Mesenchymal stem cell (in vitro differentiated cells and primary cell): ENCODE measurements at regions not wholly inside any gene's neighbourhood (a gene's known extent, or its start where the extent isn't known, plus 50 kb on each side); places are given as distances from the start of the nearest gene placed in this dataset.
"Not testable (repeated sequence)": the region's sequence is repeated elsewhere in the genome, so short reads cannot be mapped to it uniquely, and the experiment has no call there.

Experiments
- DNase-seq: peaks from one replicate; pipeline ENCODE4 v3.0.0-alpha.2; 2013
- H2AFZ ChIP-seq: one replicate; pipeline ENCODE4 v1.6.1; 2013; ENCODE audit warnings: low read depth, mild to moderate bottlenecking, control low read depth, inconsistent platforms, low read length, moderate library complexity
- H2AK5ac ChIP-seq: 2 replicates; pipeline ENCODE4 v1.6.1; 2013; ENCODE audit warnings: low read length, moderate library complexity, mild to moderate bottlenecking, inconsistent platforms; ENCODE audit not compliant: severe bottlenecking
- H2BK120ac ChIP-seq: one replicate; pipeline ENCODE4 v1.6.1; 2013; ENCODE audit warnings: low read depth, mild to moderate bottlenecking, inconsistent platforms, low read length, moderate library complexity
- H2BK12ac ChIP-seq, 2 experiments: one replicate each; pipeline ENCODE4 v1.6.1; 2013; ENCODE audit warnings: inconsistent platforms in 2 of 2, low read length in 2 of 2, mild to moderate bottlenecking in 2 of 2, moderate library complexity in 2 of 2, control low read depth in 1 of 2
- H2BK15ac ChIP-seq: one replicate; pipeline ENCODE4 v1.6.1; 2013; ENCODE audit warnings: mild to moderate bottlenecking, low read depth, inconsistent platforms; ENCODE audit not compliant: poor library complexity, severe bottlenecking
- H2BK5ac ChIP-seq: 2 replicates; pipeline ENCODE4 v1.6.1; 2013; ENCODE audit warnings: low read depth, mild to moderate bottlenecking, low read length, control low read depth, inconsistent platforms; ENCODE audit not compliant: poor library complexity, severe bottlenecking
- H3K14ac ChIP-seq, 2 experiments: one replicate each; pipeline ENCODE4 v1.6.1; 2013; ENCODE audit warnings: inconsistent platforms in 2 of 2, low read length in 2 of 2, control low read depth in 1 of 2, mild to moderate bottlenecking in 1 of 2, moderate library complexity in 1 of 2
- H3K18ac ChIP-seq, 2 experiments: one replicate each; pipeline ENCODE4 v1.6.1; 2013; ENCODE audit warnings: inconsistent platforms in 2 of 2, low read length in 2 of 2, control low read depth in 1 of 2, low read depth in 1 of 2, mild to moderate bottlenecking in 1 of 2
- H3K23ac ChIP-seq, 2 experiments: one replicate each; pipeline ENCODE4 v1.6.1; 2013; ENCODE audit warnings: inconsistent platforms in 2 of 2, low read length in 2 of 2, mild to moderate bottlenecking in 2 of 2, moderate library complexity in 2 of 2, control low read depth in 1 of 2
- H3K27ac ChIP-seq: 2 replicates; pipeline ENCODE4 v1.5.1; 2013; ENCODE audit warnings: mild to moderate bottlenecking, moderate library complexity, low read length, control low read depth, inconsistent platforms; ENCODE audit not compliant: poor library complexity, severe bottlenecking
- H3K27me3 ChIP-seq, 2 experiments: 2 replicates each; pipeline versions ENCODE4 v1.6.1 to v1.7.0; 2013; ENCODE audit warnings: low read length in 2 of 2, mild to moderate bottlenecking in 2 of 2, moderate library complexity in 2 of 2, control low read depth in 1 of 2, inconsistent platforms in 1 of 2; ENCODE audit not compliant: control insufficient read depth in 1 of 2, insufficient read depth in 1 of 2
- H3K36me3 ChIP-seq, 2 experiments: 2 replicates each; pipeline versions ENCODE4 v1.6.1 to v1.7.0; 2013; ENCODE audit warnings: low read length in 2 of 2, control low read depth in 1 of 2, inconsistent platforms in 1 of 2, low read depth in 1 of 2, mild to moderate bottlenecking in 1 of 2; ENCODE audit not compliant: insufficient read depth in 2 of 2, control insufficient read depth in 1 of 2
- H3K4ac ChIP-seq, 2 experiments: one replicate each; pipeline ENCODE4 v1.6.1; 2013; ENCODE audit warnings: inconsistent platforms in 2 of 2, low read length in 2 of 2, mild to moderate bottlenecking in 2 of 2, moderate library complexity in 2 of 2, control low read depth in 1 of 2, low read depth in 1 of 2
- H3K4me1 ChIP-seq: 2 replicates; pipeline ENCODE4 v1.6.1; 2013; ENCODE audit warnings: low read depth, low read length, control low read depth; ENCODE audit not compliant: control insufficient read depth, insufficient read depth
- H3K4me2 ChIP-seq: 2 replicates; pipeline ENCODE4 v1.6.1; 2013; ENCODE audit warnings: low read length, mild to moderate bottlenecking, inconsistent platforms; ENCODE audit not compliant: poor library complexity, severe bottlenecking
- H3K4me3 ChIP-seq, 2 experiments: 2 replicates each; pipeline versions ENCODE4 v1.5.1 to v1.7.0; 2013; ENCODE audit warnings: low read length in 2 of 2, mild to moderate bottlenecking in 2 of 2, control low read depth in 1 of 2, low read depth in 1 of 2; ENCODE audit not compliant: insufficient read depth in 1 of 2
- H3K79me1 ChIP-seq: replicated peaks from 2 replicates; pipeline ENCODE4 v1.6.1; 2013; ENCODE audit warnings: mild to moderate bottlenecking, control low read depth, low read length, inconsistent platforms; ENCODE audit not compliant: poor library complexity, severe bottlenecking
- H3K9ac ChIP-seq: 2 replicates; pipeline ENCODE4 v1.7.0; 2013; ENCODE audit warnings: mild to moderate bottlenecking, low read length, moderate library complexity
- H3K9me3 ChIP-seq: 2 replicates; pipeline ENCODE4 v1.7.0; 2013; ENCODE audit warnings: mild to moderate bottlenecking, low read length; ENCODE audit not compliant: control insufficient read depth
- H4K8ac ChIP-seq: one replicate; pipeline ENCODE4 v1.6.1; 2013; ENCODE audit warnings: inconsistent platforms, mild to moderate bottlenecking, low read length, moderate library complexity
- H4K91ac ChIP-seq: one replicate; pipeline ENCODE4 v1.6.1; 2013; ENCODE audit warnings: mild to moderate bottlenecking, low read length, inconsistent platforms
- WGBS: methylation state at CpG from one replicate; pipeline ENCODE4 v1.1.7; 2013; ENCODE audit warnings: mixed read lengths; 5-methylcytosine and 5-hydroxymethylcytosine counted together

DNA sequence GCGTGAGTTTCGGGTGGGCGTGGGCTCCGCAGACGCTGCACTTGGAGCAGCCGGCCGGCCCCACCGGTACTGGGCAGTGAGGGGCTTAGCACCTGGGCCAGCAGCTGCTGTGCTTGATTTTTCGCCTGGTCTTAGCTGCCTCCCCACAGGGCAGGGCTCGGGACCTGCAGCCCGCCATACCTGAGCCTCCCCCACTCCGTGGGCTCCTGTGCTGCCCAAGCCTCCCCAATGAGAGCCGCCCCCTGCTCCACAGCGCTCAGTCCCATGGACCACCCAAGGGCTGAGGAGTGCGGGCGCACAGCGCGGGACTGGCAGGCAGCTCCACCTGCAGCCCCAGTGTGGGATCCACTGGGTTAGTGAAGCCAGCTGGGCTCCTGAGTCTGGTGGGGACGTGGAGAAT is 546.7 kb upstream of the ROBO1 start:
- H3K14ac ChIP-seq, H3K4me3 ChIP-seq, H3K27ac ChIP-seq, H2AFZ ChIP-seq, H2BK5ac ChIP-seq, DNase-seq, H3K4me1 ChIP-seq, H3K23ac ChIP-seq, H3K27me3 ChIP-seq, H4K8ac ChIP-seq, H2BK15ac ChIP-seq, H3K36me3 ChIP-seq, H3K9ac ChIP-seq, H3K79me1 ChIP-seq, H3K4me2 ChIP-seq, H3K4ac ChIP-seq, H2BK12ac ChIP-seq, H4K91ac ChIP-seq, H2BK120ac ChIP-seq, H3K18ac ChIP-seq, H2AK5ac ChIP-seq: not testable (repeated sequence)
- peaks cover 22% of the 10 kb centered on the region for H3K9me3 ChIP-seq
- 96% methylated on average over 18 of the region's 19 CpGs for whole genome bisulfite sequencing

DNA sequence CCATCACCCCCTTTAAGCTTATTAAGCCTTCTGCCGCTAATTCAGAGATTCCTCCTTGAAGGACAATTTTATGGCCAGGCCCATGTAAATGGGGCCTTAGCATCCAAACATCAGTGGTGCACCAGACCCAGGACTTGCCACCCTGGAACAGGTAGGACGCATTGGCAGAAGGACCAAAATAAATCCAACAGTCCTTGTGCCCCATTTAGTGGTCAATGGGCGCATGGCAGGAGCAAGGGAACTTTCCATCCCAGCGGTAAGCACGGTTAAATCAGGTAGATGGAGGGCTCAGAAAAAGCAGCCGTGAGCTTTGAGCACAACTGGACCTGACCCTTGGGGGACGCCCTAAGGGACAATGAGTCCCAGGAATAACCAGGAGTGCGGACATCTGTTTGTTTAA is 540.8 kb upstream of the ROBO1 start:
- no peaks in the 10 kb centered on the region for H3K4me1 ChIP-seq
- H3K27me3 ChIP-seq = no peaks in the 10 kb centered on the region

DNA sequence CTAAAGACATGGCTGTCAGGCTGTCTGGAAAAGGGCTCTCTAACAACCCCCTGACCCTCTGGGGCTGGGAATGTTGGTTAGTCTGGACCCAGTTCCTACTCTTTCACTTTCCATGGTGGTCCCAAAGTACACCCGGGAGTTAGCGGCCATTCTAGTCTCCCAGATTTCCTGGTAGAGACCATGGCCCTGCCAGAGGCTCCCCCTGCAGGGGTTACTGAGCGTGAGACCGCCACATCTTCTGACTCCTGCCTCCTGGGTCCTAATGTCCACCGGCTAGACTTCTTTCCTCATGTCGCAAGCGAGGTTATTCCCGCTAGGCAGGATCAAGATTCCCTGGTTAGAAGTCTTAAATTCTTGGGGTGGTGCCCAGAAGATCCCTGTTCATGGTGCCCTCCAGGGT is 540.0 kb upstream of the ROBO1 start:
- Histone ChIP-seq H3K4me1 (no peaks in the 10 kb centered on the region), H3K27ac (no peak overlapping the region), H4K8ac (no peak overlapping the region), H3K23ac (no peak overlapping the region), H2BK12ac (no peak overlapping the region), H3K4me3 (no peak overlapping the region), H2BK5ac (no peak overlapping the region), H3K4ac (no peak overlapping the region), H2BK15ac (no peak overlapping the region), H3K9ac (no peak overlapping the region), H2AFZ (no peak overlapping the region), H3K79me1 (no peaks in the 10 kb centered on the region), H3K36me3 (no peaks in the 10 kb centered on the region), H4K91ac (no peak overlapping the region), H3K9me3 (peaks cover 10% of the 10 kb centered on the region), H3K27me3 (no peaks in the 10 kb centered on the region), H3K4me2 (no peak overlapping the region), H2BK120ac (no peak overlapping the region), H3K14ac (no peak overlapping the region), H2AK5ac (no peak overlapping the region), H3K18ac (no peak overlapping the region)
- no peak for DNase-seq
- WGBS = 82% methylated on average over 8 of the region's 8 CpGs

More for the DNA sequence above, 540.8 kb upstream of the ROBO1 start:
- WGBS = 55% methylated on average over 8 of the region's 8 CpGs
- no peak overlapping the region for H2BK15ac ChIP-seq
- H3K4ac ChIP-seq = no peak overlapping the region
- H4K8ac ChIP-seq = peak overlapping the region; percentile 23
- no peak overlapping the region for H3K23ac ChIP-seq
- no peak overlapping the region for H2AFZ ChIP-seq
- no peak overlapping the region for H2BK5ac ChIP-seq
- H2BK120ac ChIP-seq = no peak overlapping the region
- no peak for DNase-seq
- H3K4me3 ChIP-seq = no peak overlapping the region
- no peak overlapping the region for H3K18ac ChIP-seq
- no peaks in the 10 kb centered on the region for H3K36me3 ChIP-seq
- H3K79me1 ChIP-seq = no peaks in the 10 kb centered on the region
- H3K14ac ChIP-seq = no peak overlapping the region
- no peak overlapping the region for H2BK12ac ChIP-seq
- no peak overlapping the region for H3K27ac ChIP-seq
- H3K9me3 ChIP-seq = peaks cover 16% of the 10 kb centered on the region
- H3K4me2 ChIP-seq = no peak overlapping the region
- H4K91ac ChIP-seq = no peak overlapping the region
- H2AK5ac ChIP-seq = no peak overlapping the region
- no peak overlapping the region for H3K9ac ChIP-seq

DNA sequence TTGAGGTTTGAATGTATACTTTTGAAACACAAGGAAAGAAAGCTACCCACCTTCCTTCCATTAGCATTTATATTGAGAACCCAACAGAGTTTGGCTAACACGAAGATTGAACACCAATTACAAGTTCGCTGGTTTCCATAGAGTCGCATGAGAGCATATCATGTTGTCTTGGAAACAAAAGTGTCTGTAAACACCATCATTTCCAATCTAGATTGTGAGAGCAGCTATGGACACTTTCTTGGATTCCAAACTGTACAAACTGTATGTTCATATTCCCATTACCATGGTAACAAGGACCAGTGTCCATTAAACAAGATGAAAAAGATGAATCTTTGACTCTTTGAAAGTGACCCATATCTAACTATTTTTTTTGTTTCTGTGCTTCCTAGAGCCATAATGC is 529.9 kb upstream of the ROBO1 start:
- Histone ChIP-seq H3K4ac (no peak overlapping the region), H3K27ac (no peak overlapping the region), H2BK12ac (no peak overlapping the region), H2AFZ (no peak overlapping the region), H4K91ac (no peak overlapping the region), H3K18ac (no peak overlapping the region), H3K23ac (no peak overlapping the region), H3K4me1 (no peaks in the 10 kb centered on the region), H4K8ac (no peak overlapping the region), H3K27me3 (no peaks in the 10 kb centered on the region), H3K4me2 (no peak overlapping the region), H2BK5ac (no peak overlapping the region), H2BK120ac (no peak overlapping the region), H3K9me3 (no peaks in the 10 kb centered on the region), H2BK15ac (no peak overlapping the region), H3K36me3 (no peaks in the 10 kb centered on the region), H3K14ac (no peak overlapping the region), H2AK5ac (no peak overlapping the region), H3K9ac (no peak overlapping the region), H3K79me1 (no peaks in the 10 kb centered on the region), H3K4me3 (no peak overlapping the region)
- WGBS = 98% methylated on average over 3 of the region's 3 CpGs
- DNase-seq = no peak
